GM18867 (cell line): ENCODE measurements at regions not wholly inside any gene's neighbourhood (a gene's known extent, or its start where the extent isn't known, plus 50 kb on each side); places are given as distances from the start of the nearest gene placed in this dataset.

ENCODE experiments used
- ATAC-seq: cut with Tn5 transposase; IDR thresholded peaks from one replicate; pipeline ENCODE4 v1.9.1; 2021; ENCODE audit warnings: mild to moderate bottlenecking, moderate library complexity; ENCODE audit not compliant: unreplicated experiment

DNA sequence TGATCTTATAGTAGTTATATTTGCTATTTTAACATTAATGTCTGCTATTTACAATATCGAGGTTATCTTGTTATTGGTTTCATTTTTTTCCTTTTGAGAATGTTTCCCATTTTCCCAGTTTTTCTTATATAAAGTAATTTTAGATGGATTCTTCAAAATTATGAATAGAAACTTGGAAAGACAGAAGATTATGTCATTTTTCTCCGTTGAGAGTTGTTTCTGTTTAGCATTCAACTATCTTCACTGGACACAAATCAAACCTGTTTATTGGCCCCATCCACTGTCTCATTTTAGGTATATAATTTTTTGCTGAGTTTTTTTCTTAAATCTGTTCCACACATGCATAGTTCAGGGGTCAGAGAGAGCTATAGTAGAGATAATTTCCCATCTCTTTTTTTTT is 1430.9 kb upstream of the MIR17HG start:
- ATAC-seq = no peak

DNA sequence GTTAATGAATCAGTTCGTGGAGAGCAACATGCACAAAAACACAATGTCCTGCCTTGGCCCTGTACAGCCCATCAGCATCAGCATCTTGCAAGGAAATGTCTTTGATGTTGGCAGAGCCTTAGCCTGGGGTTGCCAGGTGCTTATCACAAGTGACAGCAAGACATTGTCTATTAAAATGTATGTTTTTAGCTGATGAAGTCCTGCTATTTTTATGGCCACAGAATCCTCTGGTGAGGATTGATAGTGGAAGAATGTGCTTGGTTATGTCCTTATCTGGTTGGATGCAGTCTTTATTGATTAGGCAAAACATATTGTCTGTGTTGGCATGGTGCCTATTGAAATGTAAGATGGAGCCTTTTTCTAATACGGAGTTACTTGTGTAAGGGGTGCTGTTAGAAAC is 1427.0 kb upstream of the MIR17HG start:
- no peak for ATAC-seq

DNA sequence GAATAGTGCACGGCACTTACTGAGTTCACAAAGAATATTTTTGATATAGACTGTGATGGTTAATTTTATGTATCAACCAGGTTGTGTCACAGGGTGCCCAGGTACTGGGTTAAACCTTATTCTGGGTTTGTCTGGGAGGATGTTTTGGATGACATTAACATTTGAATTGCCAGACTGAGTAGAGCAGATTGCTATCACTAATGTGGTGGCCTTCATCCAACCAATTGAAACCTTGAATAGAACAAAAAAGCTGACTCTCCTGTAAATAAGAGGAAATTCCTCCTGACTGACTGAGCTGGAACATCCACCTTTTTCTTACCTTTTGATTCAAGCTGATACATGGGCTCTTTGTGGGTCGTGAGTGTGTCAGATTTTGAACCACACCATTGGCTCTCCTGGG is 1424.4 kb upstream of the MIR17HG start:
- no peak for ATAC-seq

DNA sequence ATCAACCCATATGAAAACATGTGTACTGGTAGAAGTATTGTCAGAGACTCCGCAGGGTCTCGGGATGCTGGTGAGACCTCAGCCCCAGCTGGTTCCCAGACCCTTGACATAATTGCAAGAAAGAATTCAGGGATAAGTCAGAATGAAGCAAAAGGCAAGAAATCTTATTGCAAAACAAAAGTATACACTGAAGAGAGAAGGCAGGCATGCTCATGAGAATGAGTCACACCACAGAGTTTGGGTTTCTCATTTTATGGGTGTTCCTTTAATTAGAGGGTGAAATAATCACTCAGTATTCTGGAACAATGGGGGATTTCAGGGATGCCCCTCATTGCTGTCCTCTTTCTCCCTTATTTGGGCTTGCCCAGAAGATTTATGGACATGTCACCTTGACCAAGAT is 1423.8 kb upstream of the MIR17HG start:
- ATAC-seq = no peak

DNA sequence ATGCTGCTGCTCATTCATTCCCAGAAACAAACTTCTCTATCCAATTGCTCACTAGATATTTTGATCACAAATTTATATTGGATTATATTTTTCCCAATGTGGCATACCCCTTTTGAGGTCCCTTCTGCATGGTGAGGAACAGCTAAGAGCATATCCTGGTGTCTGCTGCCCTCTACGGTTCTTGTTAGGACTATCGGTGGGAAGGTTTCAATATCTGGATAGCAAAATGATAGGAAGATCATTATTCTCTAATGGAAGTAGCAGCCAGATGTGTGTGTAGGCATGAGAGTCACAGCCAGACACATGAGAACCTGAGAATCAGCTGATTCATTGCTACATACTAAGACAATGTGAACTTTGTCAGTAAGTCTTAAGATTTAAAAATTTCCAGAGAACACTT is 1422.4 kb upstream of the MIR17HG start:
- no peak for ATAC-seq

DNA sequence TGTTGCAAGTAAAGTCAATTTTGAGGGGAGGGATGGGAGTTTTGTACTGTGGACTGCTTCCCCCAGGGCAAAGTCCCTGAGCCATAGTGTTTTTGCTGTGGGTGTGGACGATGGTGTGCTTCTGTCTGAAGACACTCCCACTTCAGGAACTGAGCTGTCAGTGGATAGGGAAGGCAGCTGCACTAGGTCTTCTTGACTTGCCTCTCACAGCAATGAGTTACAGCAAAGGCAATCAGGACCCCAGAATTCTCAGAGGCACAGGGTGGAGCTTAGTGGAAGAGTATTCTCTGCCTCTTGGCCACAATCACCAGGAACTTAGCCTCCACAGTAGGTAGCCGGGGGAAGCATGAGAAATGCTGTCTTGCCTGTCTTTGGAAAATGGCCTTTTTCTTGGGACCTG is 1416.6 kb upstream of the MIR17HG start:
- no peak for ATAC-seq

DNA sequence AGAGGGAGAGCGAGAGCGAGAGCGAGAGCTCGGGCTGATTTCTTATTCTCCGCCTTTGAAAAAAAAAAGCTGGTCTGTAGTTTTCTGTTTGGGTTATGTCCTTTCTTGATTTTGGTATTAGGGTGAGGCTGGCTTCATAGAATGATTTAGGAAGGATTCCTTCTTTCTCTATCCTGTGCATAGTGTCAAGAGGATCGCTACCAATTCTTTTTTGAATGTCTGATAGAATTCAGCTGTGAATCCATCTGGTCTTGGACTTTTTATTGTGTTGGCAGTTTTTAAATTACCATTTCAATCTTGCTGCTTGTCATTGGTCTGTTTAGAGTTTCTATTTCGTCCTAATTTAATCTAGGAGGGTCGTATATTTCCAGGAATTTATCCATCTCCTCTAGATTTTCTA is 1414.6 kb upstream of the MIR17HG start:
- no peak for ATAC-seq

DNA sequence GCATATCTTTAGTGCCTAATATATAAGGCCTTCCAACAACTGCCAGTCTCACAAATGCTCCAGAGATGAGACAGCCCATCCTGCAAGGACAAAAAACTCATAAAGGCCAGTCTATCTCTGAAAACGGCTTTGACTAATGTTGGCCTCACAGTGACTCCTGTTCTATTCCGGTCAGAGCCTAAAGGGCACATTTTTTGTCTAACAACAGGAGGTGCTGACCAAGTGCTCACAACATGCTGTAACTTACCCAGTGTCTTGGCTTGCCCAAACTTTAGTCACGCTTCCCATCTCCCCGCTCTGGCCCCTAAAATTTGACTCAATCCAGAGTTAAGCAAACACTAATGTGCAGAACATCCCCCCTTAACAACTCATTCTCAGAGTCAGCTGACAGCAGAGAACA is 1411.2 kb upstream of the MIR17HG start:
- no peak for ATAC-seq

DNA sequence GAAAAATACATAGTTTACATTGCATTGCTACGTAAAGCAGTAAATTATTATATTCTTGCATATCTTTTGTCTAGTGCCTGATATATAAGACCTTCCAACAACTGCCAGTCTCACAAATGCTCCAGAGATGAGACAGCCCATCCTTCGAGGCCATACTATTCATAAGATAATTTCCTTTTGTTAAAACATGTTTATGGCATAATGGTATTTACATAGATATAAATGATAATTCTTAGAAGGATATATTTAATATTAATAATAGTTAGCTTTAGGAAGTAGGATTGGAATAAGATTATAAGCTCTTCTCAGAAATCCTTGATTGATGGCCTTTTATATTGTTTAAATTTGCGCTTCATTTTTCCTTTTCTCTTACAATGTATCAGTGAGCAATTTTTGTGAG is 1410.1 kb upstream of the MIR17HG start:
- no peak for ATAC-seq

DNA sequence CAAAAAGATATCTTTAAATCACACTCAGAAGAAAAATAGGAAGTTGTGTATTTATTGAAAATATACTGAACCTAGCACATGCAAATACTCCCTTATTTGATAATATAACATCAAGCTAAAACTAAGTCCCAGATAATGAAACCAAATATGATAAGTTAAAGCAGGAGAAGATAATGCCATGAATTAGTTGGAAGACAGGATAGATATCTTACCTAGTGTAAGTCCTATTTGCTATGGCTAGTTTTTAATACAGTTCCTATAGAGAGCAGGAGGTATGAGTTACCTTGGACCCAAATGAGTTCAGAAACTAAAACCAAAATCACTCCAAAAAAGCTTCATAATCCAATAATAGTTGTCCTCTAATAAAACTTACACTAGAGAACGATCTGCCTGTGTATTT is 1407.1 kb upstream of the MIR17HG start:
- no peak for ATAC-seq

DNA sequence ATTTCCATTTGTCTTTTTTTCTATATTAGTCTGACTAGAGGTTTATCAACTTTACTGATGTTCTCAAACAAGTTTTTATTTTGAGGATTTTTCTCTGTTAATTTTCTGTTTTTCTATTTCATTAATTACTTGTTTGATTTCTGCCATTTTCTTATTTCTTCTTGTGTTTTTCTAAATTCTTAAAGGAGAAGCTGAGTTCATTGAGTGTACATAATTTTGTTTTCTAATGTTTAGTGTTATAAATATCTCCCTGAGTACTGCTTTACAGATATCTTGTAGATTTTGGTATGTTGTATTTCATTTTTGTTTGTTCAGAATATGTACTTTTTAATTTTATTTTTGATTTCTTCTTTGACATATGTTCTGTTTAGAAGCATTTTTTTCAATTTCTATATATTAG is 1404.3 kb upstream of the MIR17HG start:
- ATAC-seq = no peak

DNA sequence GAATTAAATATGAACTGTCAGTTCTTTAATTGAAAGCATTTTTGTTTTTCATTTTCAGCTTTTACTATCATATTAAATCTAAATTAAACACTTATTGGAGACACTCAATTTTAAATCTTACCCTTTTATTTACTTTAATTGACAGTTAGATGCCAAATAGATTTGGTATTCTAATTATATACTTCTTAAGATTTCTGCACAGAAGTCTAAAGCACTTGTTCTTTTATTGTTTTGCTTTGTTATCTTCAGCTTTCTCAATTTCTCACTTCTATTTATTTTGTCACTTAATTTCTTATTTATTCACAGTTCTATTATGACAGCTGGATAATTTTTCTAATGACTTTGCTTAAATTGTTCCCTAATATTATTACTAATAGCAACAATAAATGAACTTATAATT is 1397.3 kb upstream of the MIR17HG start:
- no peak for ATAC-seq

DNA sequence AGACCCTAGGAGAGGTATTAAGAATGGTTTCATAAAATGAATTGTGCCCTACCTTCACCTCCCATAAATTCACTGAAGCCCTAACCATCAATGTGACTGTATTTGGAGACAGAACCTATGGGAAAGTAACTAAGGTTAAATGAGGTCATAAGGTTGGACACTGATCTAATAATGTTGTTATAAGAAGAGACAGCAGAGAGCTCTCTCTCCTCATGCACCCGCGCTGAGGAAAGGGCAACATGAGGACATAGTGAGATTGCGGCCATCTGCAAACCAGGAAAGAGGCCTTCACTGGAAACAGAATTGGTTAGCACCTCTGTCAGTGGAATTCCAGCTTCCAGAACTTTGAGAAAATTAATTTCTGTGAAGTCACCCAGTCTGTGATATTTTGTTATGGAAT is 1396.1 kb upstream of the MIR17HG start:
- ATAC-seq = no peak

DNA sequence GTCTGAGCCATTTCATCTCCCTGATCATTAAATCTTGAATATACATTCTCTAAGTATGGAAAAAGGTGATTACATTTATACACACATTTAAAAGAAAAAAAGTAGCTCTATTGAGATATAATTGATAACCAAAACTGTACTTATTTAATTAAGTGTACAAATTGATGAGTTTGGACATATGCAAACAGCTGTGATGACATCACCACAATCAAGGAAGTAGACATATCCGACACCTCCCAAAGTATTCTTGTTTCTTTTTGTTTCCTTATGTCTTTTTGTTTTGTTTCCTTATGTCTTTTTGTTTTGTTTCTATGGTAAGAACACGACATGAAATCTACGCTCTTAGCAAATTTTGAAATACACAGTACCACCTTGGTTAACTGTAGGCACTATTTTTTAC is 1393.9 kb upstream of the MIR17HG start:
- ATAC-seq = no peak

DNA sequence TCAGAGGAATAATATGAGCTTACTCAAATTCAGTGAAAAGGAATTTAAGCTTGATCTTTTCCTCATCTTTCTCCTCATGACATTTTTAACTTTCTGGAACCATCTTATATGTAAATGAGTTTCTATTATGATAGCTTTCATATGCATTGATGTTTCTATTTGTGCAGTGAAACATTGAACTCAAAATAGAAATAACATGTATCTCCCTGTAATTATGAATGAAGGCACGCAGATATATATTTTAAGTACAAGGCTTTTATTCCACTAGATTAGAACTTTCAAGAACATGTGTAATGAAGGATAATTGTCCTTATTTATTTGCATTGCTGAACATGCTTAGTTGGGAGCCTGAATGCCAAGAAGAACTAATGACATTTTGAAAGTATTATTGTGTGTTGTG is 1391.7 kb upstream of the MIR17HG start:
- ATAC-seq = no peak

DNA sequence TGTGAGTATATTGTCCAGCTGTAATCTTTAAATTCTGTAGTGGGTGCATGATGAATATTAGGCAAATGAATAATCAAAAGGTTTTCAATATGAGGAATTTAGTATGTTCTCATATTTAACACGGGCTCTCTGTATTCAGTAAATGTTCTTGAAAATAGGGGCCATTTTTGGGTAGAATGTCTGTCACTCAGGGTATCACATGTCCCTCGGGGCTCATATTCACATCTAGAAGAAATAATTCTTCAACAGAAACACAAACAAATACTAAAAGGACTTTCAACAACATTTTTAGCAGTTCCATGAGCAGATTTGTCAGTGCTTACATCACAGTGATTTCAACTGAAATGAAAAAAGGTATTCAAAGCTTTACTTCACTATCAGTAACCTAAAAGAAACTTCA is 1388.4 kb upstream of the MIR17HG start:
- no peak for ATAC-seq

DNA sequence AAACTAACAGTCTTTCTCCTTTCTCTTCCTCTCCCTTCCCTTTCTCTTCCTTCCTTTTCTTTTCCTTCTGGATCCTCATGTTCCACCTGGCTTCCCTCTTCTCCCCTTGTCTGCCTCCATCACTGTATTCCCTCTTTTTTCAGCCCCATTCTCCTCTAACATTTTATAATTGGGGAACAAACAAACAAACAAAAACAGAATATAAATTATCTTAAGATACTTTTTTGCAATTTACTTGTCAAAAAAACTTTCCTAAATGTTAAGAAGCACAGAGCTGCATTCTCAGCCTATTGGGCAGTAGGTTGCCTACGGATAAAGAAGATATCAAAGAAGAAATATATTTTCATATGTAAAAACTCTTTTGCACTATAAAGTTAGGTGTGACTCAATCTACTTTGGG is 1382.2 kb upstream of the MIR17HG start:
- ATAC-seq = no peak

DNA sequence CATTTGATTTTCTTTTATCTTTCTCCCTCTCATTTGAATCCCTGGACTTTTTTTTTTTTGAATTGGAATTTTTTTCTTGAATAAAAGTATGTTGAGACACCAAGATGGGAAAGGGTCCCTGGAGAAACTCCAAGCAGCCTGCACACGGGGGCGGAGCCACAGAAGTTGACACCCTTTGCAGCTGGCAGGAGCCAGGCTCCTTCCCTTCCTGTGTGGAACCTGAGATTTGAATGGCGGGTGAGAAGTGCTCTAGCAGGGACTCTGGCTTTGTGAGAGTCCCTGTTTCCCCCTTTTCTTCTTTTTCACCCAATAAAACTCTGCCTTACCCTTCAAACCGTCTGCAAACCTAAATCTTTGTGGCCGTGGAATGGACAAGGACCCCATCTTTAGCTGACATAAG is 1381.0 kb upstream of the MIR17HG start:
- no peak for ATAC-seq

DNA sequence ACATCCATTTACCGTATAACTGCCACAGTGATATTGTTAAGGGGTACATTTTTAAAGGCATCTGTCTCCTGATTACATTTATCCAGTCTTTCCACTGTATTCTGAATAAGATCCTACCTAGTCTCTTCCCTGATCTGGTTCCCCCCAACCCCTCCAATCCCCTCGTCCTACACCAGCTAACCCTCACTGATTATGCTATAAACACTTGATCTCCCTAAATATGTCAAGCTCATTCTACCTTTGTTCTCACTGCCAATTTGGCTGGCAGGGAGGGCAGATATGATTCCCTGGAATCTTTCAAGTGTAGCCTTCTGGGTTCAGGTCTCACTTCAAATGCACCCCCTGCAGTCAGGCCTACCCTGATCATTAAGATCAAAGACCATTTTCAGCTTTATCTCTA is 1379.8 kb upstream of the MIR17HG start:
- no peak for ATAC-seq

DNA sequence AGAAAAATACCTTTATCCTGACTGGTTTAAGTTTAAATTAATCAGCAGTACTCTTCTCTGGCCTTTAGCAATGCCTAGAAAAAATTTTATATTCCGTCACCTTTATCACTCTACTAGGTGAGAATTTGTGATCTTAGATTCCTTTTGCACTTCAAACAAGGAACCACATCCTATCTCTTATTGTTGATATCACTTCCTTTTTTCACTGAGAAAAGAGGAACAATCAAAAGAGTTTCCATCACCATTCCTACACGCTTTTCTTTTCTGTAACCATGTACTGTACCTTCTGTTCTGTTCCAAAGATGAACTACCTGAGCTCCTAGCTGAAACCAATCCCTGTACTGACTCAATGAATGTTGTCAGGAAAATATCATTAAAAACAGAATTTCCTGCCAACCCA is 1379.0 kb upstream of the MIR17HG start:
- no peak for ATAC-seq

DNA sequence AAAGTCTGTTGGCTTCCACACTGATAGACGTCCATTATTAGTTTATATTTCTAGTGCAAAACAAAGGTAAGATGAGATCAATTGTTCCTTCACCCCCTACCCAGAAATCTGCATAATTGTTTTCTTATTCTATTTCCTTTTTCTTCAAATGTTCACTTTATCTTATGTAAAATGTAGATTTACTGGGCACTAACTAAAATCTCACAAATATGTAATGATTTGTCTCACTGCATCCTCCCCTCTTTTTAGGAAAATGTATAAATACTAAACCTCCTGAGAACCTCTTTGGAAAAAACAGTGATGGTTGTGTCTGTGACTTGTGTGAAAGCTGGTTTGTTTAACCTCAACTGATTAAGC is 1377.2 kb upstream of the MIR17HG start:
- ATAC-seq = no peak

DNA sequence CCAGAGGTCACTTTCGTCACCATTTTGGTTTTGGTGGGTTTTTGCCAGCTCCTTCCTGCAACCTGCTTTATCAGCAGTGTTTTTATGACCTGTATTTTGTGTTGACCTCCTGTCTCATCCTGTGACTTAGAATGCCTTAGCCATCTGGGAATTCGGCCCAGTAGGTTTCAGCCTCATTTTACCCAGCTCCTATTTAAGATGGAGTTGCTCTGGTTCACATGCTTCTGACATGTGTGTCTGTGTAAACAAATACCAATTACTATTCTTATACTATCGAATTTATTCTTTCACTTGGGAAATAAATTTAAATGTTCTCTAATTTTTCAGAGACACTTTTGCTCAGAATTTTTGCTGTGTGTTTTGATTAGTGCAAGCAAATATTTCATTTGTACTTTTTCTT is 1370.3 kb upstream of the MIR17HG start:
- ATAC-seq = no peak

DNA sequence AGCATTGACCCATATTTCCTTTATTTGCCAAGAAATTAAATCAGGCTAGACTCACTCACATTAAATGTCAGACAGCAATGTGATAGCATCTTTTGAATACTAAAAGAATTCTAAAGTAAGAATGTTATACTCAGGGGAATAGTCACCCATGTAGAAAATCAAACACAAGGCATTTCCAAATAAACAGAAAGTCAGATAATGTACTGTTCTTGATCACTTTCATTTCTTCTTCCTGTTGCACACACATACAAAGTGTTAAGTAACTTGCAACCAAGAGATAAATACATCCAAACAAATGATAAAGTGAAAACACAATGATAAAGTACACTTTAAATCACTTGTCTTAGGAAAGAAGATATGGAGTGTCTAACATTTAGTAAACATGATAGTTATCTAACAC is 1366.6 kb upstream of the MIR17HG start:
- ATAC-seq = no peak

DNA sequence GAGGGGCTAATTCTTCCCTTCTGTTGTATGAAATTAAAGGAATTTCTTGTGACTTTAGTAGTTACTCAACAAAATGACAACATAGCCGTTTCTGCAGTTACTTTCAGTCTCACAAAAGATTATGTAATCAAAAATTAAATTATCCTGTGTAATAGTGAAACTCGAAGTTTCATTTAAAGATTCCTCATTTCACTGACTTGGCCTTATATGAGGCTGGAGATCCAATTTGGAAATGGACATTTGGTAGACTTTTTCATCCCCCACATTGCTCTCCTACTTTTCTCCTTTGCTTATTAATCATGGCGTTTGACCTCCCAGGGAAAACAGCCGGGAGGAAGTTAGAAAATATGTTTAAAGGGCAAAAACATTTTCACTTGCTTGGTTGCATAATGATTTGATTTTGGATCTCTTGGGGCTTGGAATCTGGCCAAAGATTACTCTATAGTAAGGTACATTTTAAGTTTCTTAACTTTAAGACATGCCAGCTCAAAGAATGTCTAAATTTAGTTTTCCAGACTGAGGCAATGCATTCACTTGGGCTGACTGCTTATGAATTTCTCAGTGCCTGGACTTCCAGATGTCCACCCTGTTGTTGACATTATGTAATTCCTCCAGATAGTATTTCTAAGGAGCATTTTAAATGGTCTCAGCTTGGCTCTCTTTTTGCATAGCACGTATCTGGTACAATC is 1364.9 kb upstream of the MIR17HG start:
- ATAC-seq = no peak
